HEK293T (cell line): ENCODE measurements at regions not wholly inside any gene's neighbourhood (a gene's known extent, or its start where the extent isn't known, plus 50 kb on each side); places are given as distances from the start of the nearest gene placed in this dataset.

Source experiments
- ARNT ChIP-seq: fragments of 450-650 bp; IDR thresholded peaks from 2 replicates; pipeline ENCODE4 v1.6.1; 2017; ENCODE audit warnings: mild to moderate bottlenecking
- ELF4 ChIP-seq: fragments of 450-650 bp; IDR thresholded peaks from 2 replicates; pipeline ENCODE4 v1.6.1; 2017; ENCODE audit warnings: antibody characterized with exemption
- L3MBTL2 ChIP-seq: fragments of 450-650 bp; conservative IDR thresholded peaks from 2 replicates; pipeline ENCODE4 v1.6.1; 2016; ENCODE audit warnings: mild to moderate bottlenecking

GRCh38 chr14:87824266-87824665 is 168.7 kb downstream of the GALC start:
- TF ChIP-seq L3MBTL2 (no peak), ARNT (no peak), ELF4 (no peak)
